GM12878 (cell line): ENCODE measurements at regions not wholly inside any gene's neighbourhood (a gene's known extent, or its start where the extent isn't known, plus 50 kb on each side); places are given as distances from the start of the nearest gene placed in this dataset.

ENCODE experiments used
- ATAC-seq: fragments of 200-7000 bp; cut with Tn5 transposase; 3 replicates; pipeline ENCODE4 v1.9.1; 2020; ENCODE audit warnings: mild to moderate bottlenecking, moderate library complexity
- BruUV-seq: library from RNA; stranded (reverse); fragments of 400-500 nt; replicated peaks from 2 replicates; lab custom pipeline; 2021; lab: Mats Ljungman, UMichigan
- CTCF ChIA-PET: fragments of 300-600 bp; sonication (Branson Sonifier 250); formaldehyde crosslinking; extraction: SDS; loops from one replicate; lab custom pipeline; 2021; ENCODE audit warnings: inconsistent platforms; lab: Yijun Ruan, JAX
- POLR2A ChIA-PET: fragments of 350-600 bp; formaldehyde crosslinking; extraction: SDS; loops from one replicate; lab custom pipeline; 2021; ENCODE audit warnings: inconsistent platforms; lab: Charles Lee
- RAD21 ChIA-PET: fragments of 300-600 bp; sonication (Branson Sonifier 250); formaldehyde crosslinking; loops from one replicate; lab custom pipeline; 2023; ENCODE audit warnings: antibody characterized with exemption; ENCODE audit not compliant: unreplicated experiment; lab: Charles Lee
- SMC1A ChIA-PET: fragments of 300-600 bp; sonication (Branson Sonifier 250); formaldehyde crosslinking; loops from one replicate; lab custom pipeline; 2023; ENCODE audit not compliant: unreplicated experiment, uncharacterized antibody; lab: Charles Lee
- DNase-seq: peaks from one replicate; pipeline ENCODE4 v3.0.0-alpha.2; 2011; ENCODE audit warnings: low read depth, low spot score
- FAIRE-seq: peaks from 3 replicates; lab custom pipeline; 2011; peaks lifted over from hg19 to GRCh38; lab: Jason Lieb, UNC
- H2AFZ ChIP-seq: 2 replicates; pipeline ENCODE4 v1.6.0; 2011; ENCODE audit warnings: low read depth, low read length, control low read depth; ENCODE audit not compliant: control insufficient read depth
- H3K27ac ChIP-seq: 2 replicates; pipeline ENCODE4 v1.5.1; 2011; ENCODE audit warnings: control low read depth; ENCODE audit not compliant: control insufficient read depth, insufficient read depth
- H3K27me3 ChIP-seq, 2 experiments: replicated peaks in 1 of 2; 2 replicates each; pipeline versions ENCODE4 v1.6.0 to v1.6.1; 2011; ENCODE audit warnings: low read length in 1 of 2; ENCODE audit not compliant: control insufficient read depth in 2 of 2, insufficient read depth in 2 of 2
- H3K36me3 ChIP-seq, 2 experiments: 2 replicates each; pipeline ENCODE4 v1.5.1; 2011; ENCODE audit warnings: low read length in 1 of 2; ENCODE audit not compliant: control insufficient read depth in 2 of 2, insufficient read depth in 2 of 2
- H3K4me1 ChIP-seq: 2 replicates; pipeline ENCODE4 v1.6.1; 2011; ENCODE audit warnings: mild to moderate bottlenecking, low read length, moderate library complexity, mixed read lengths; ENCODE audit not compliant: control insufficient read depth, insufficient read depth
- H3K4me2 ChIP-seq: 2 replicates; pipeline ENCODE4 v1.6.0; 2011; ENCODE audit warnings: control low read depth; ENCODE audit not compliant: control insufficient read depth, insufficient read depth
- H3K4me3 ChIP-seq: fragments of 200-600 bp; sonication (generic); 2 replicates; pipeline ENCODE4 v1.5.1; 2016
- H3K79me2 ChIP-seq: 2 replicates; pipeline ENCODE4 v1.6.0; 2011; ENCODE audit warnings: low read length; ENCODE audit not compliant: control insufficient read depth, insufficient read depth
- H3K9ac ChIP-seq: 2 replicates; pipeline ENCODE4 v1.8.0; 2011; ENCODE audit warnings: low read length, control low read depth, mixed read lengths; ENCODE audit not compliant: control insufficient read depth, insufficient read depth
- H3K9me3 ChIP-seq: replicated peaks from 3 replicates; pipeline ENCODE4 v1.5.1; 2011; ENCODE audit warnings: mild to moderate bottlenecking, low read length; ENCODE audit not compliant: control insufficient read depth, insufficient read depth
- H4K20me1 ChIP-seq: 2 replicates; pipeline ENCODE4 v1.6.0; 2011; ENCODE audit not compliant: control insufficient read depth, insufficient read depth
- BCL11A ChIP-seq: IDR thresholded peaks from 2 replicates; pipeline ENCODE4 v1.6.1; 2011; ENCODE audit warnings: low read depth, low read length
- BRCA1 ChIP-seq: IDR thresholded peaks from 2 replicates; pipeline ENCODE4 v1.6.1; 2011; ENCODE audit warnings: low read depth, low read length, improper control_type of control experiment
- CREM ChIP-seq: IDR thresholded peaks from 2 replicates; pipeline ENCODE4 v1.6.1; 2014; ENCODE audit warnings: antibody characterized with exemption, low read depth
- EED ChIP-seq: sonication (generic); IDR thresholded peaks from 2 replicates; pipeline ENCODE4 v1.6.1; 2016; ENCODE audit warnings: antibody characterized with exemption, low read depth
- ETV6 ChIP-seq, 2 experiments: fragments of 450-650 bp in 1 of 2; IDR thresholded peaks in 1 of 2; conservative IDR thresholded peaks in 1 of 2; 2 replicates each; pipeline ENCODE4 v1.6.1; 2014; ENCODE audit warnings: antibody characterized with exemption in 1 of 2, borderline replicate concordance in 1 of 2, low read depth in 1 of 2, mild to moderate bottlenecking in 1 of 2, moderate library complexity in 1 of 2
- FOXK2 ChIP-seq: fragments of 450-650 bp; IDR thresholded peaks from 2 replicates; pipeline ENCODE4 v1.6.1; 2017; ENCODE audit warnings: mild to moderate bottlenecking, moderate library complexity
- HCFC1 ChIP-seq: fragments of 150-350 bp; IDR thresholded peaks from 2 replicates; pipeline ENCODE4 v1.6.1; 2014; ENCODE audit warnings: low read length
- KLF5 ChIP-seq: fragments of 450-650 bp; IDR thresholded peaks from 2 replicates; pipeline ENCODE4 v1.6.1; 2014; ENCODE audit warnings: mild to moderate bottlenecking; ENCODE audit not compliant: partially characterized antibody
- PML ChIP-seq: IDR thresholded peaks from 2 replicates; pipeline ENCODE4 v1.6.1; 2012; ENCODE audit warnings: low read length, inconsistent platforms
- RCOR1 ChIP-seq: conservative IDR thresholded peaks from 2 replicates; pipeline ENCODE4 v1.6.1; 2012; ENCODE audit warnings: low read depth, low read length, improper control_type of control experiment
- SPI1 ChIP-seq: IDR thresholded peaks from 2 replicates; pipeline ENCODE4 v1.6.1; 2011; ENCODE audit warnings: low read depth, mild to moderate bottlenecking, low read length, moderate library complexity, borderline replicate concordance; ENCODE audit not compliant: insufficient read depth
- STAT3 ChIP-seq: IDR thresholded peaks from 2 replicates; pipeline ENCODE4 v1.6.1; 2011; ENCODE audit warnings: low read depth, low read length, improper control_type of control experiment
- SUPT20H ChIP-seq: IDR thresholded peaks from 2 replicates; pipeline ENCODE4 v1.6.1; 2011; ENCODE audit warnings: low read depth, mild to moderate bottlenecking, low read length, moderate library complexity, borderline replicate concordance; ENCODE audit not compliant: control insufficient read depth
- TAF1 ChIP-seq: IDR thresholded peaks from 2 replicates; pipeline ENCODE4 v1.6.1; 2011; ENCODE audit warnings: mild to moderate bottlenecking, low read depth, low read length, borderline replicate concordance
- ZNF217 ChIP-seq: fragments of 450-650 bp; IDR thresholded peaks from 2 replicates; pipeline ENCODE4 v1.6.1; 2017; ENCODE audit warnings: antibody characterized with exemption, mild to moderate bottlenecking
- ZSCAN29 ChIP-seq: fragments of 450-650 bp; IDR thresholded peaks from 2 replicates; pipeline ENCODE4 v1.6.1; 2017; ENCODE audit warnings: mild to moderate bottlenecking, moderate library complexity
- WGBS: methylation state at CpG from one replicate; pipeline ENCODE4 v1.1.6; 2016; ENCODE audit warnings: low lambda C conversion rate; ENCODE audit not compliant: insufficient replicate concordance, insufficient coverage; ENCODE audit errors: missing lambda C conversion rate; 5-methylcytosine and 5-hydroxymethylcytosine counted together
- in situ Hi-C: fragments of 300-500 bp; cut with MboI; formaldehyde crosslinking; loops from 9 replicates; pipeline ENCODE4 v1.14.3; 2018; ENCODE audit warnings: mixed read lengths
- intact Hi-C: fragments of 100-400 bp; cut with micrococcal nuclease; formaldehyde crosslinking; loops from one replicate; pipeline ENCODE4 v1.14.2; 2022; ENCODE audit not compliant: unreplicated experiment
- TF ChIP-seq, protein P1 (sequence below): IDR thresholded peaks from 2 replicates; pipeline ENCODE4 v1.6.1; 2012; ENCODE audit warnings: low read length, inconsistent platforms
- TF ChIP-seq, protein P2 (sequence below): IDR thresholded peaks from 2 replicates; pipeline ENCODE4 v1.6.1; 2011; ENCODE audit warnings: borderline replicate concordance, low read depth, mild to moderate bottlenecking, moderate library complexity, low read length; ENCODE audit not compliant: insufficient read depth, poor library complexity, severe bottlenecking
- TF ChIP-seq, protein P3 (sequence below): IDR thresholded peaks from 2 replicates; pipeline ENCODE4 v1.6.1; 2012; ENCODE audit warnings: improper control_type of control experiment, low read depth, low read length; ENCODE audit not compliant: insufficient replicate concordance

DNA sequence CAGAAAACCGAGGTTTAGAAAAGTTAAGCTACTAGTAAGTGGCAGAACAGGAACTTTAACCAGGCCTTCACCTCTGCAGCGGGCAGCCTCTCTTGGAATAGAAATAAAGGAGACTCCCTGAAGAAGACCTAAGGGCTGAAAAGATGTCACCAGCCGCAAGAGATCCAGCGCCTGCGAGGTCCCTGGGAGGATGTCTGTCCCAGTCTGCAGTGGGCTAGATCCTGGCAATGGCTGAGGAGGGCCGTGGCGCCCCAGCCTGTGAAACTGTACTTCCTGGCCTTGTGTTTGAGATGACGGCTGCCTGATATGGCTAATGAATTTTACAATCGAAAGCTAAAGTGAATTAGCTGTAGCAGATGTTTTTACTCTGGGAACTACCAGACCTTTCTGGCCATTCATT lies 300.6 kb upstream of the SALL3 start:
- Histone ChIP-seq H3K9ac (no peak overlapping the region), H3K4me3 (no peak overlapping the region), H3K27ac (no peak overlapping the region), H3K79me2 (no peaks in the 10 kb centered on the region), H2AFZ (no peak overlapping the region), H3K9me3 (no peaks in the 10 kb centered on the region; the same call in 2 of the 3 replicates), H3K4me1 (no peaks in the 10 kb centered on the region), H4K20me1 (no peaks in the 10 kb centered on the region), H3K36me3 (no peaks in the 10 kb centered on the region), H3K27me3 (no peaks in the 10 kb centered on the region), H3K4me2 (no peak overlapping the region)
- ChIA-PET SMC1A (interaction anchor here (0.6 kb wide), 1 partner anchor 28 kb away, joined by 3 read pairs; no protein-coding TSS in a partner anchor), POLR2A (no interaction called here), CTCF (no interaction called here), RAD21 (no interaction called here)
- no TSS peak for BruUV-seq
- ATAC-seq (no peak), FAIRE-seq (no peak), DNase-seq (no peak)
- intact Hi-C loops (no loop called here), in situ Hi-C loops (no loop called here)
- WGBS = 31% methylated on average over 9 of the region's 9 CpGs
- no peak for TF ChIP-seq ZNF217
- TF ChIP-seq ZSCAN29 = no peak
- no peak for TF ChIP-seq FOXK2
- TF ChIP-seq HCFC1 = no peak
- TF ChIP-seq, protein P1, sequence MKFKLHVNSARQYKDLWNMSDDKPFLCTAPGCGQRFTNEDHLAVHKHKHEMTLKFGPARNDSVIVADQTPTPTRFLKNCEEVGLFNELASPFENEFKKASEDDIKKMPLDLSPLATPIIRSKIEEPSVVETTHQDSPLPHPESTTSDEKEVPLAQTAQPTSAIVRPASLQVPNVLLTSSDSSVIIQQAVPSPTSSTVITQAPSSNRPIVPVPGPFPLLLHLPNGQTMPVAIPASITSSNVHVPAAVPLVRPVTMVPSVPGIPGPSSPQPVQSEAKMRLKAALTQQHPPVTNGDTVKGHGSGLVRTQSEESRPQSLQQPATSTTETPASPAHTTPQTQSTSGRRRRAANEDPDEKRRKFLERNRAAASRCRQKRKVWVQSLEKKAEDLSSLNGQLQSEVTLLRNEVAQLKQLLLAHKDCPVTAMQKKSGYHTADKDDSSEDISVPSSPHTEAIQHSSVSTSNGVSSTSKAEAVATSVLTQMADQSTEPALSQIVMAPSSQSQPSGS = no peak
- no peak for TF ChIP-seq BRCA1
- TF ChIP-seq BCL11A = no peak
- no peak for TF ChIP-seq PML
- TF ChIP-seq TAF1 = no peak
- TF ChIP-seq CREM = no peak
- TF ChIP-seq EED = no peak
- TF ChIP-seq SUPT20H = no peak
- TF ChIP-seq, protein P2, sequence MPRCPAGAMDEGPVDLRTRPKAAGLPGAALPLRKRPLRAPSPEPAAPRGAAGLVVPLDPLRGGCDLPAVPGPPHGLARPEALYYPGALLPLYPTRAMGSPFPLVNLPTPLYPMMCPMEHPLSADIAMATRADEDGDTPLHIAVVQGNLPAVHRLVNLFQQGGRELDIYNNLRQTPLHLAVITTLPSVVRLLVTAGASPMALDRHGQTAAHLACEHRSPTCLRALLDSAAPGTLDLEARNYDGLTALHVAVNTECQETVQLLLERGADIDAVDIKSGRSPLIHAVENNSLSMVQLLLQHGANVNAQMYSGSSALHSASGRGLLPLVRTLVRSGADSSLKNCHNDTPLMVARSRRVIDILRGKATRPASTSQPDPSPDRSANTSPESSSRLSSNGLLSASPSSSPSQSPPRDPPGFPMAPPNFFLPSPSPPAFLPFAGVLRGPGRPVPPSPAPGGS = no peak
- TF ChIP-seq ETV6 (conservative IDR thresholded peaks at IDR 0.05 in 1 of 2, IDR thresholded peaks at IDR 0.05 in 1 of 2; ENCODE audit: borderline replicate concordance in 1 of 2, low read depth in 1 of 2) = no peak
- no peak for TF ChIP-seq KLF5
- no peak for TF ChIP-seq STAT3
- TF ChIP-seq SPI1 = no peak
- TF ChIP-seq, protein P3, sequence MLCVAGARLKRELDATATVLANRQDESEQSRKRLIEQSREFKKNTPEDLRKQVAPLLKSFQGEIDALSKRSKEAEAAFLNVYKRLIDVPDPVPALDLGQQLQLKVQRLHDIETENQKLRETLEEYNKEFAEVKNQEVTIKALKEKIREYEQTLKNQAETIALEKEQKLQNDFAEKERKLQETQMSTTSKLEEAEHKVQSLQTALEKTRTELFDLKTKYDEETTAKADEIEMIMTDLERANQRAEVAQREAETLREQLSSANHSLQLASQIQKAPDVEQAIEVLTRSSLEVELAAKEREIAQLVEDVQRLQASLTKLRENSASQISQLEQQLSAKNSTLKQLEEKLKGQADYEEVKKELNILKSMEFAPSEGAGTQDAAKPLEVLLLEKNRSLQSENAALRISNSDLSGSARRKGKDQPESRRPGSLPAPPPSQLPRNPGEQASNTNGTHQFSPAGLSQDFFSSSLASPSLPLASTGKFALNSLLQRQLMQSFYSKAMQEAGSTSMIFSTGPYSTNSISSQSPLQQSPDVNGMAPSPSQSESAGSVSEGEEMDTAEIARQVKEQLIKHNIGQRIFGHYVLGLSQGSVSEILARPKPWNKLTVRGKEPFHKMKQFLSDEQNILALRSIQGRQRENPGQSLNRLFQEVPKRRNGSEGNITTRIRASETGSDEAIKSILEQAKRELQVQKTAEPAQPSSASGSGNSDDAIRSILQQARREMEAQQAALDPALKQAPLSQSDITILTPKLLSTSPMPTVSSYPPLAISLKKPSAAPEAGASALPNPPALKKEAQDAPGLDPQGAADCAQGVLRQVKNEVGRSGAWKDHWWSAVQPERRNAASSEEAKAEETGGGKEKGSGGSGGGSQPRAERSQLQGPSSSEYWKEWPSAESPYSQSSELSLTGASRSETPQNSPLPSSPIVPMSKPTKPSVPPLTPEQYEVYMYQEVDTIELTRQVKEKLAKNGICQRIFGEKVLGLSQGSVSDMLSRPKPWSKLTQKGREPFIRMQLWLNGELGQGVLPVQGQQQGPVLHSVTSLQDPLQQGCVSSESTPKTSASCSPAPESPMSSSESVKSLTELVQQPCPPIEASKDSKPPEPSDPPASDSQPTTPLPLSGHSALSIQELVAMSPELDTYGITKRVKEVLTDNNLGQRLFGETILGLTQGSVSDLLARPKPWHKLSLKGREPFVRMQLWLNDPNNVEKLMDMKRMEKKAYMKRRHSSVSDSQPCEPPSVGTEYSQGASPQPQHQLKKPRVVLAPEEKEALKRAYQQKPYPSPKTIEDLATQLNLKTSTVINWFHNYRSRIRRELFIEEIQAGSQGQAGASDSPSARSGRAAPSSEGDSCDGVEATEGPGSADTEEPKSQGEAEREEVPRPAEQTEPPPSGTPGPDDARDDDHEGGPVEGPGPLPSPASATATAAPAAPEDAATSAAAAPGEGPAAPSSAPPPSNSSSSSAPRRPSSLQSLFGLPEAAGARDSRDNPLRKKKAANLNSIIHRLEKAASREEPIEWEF = no peak
- no peak for TF ChIP-seq RCOR1
